Hematopoietic multipotent progenitor cell treated with erythropoietin and hydrocortisone succinate and interleukin-3 and kit ligand, for 6 days (in vitro differentiated cells): ENCODE measurements at regions not wholly inside any gene's neighbourhood (a gene's known extent, or its start where the extent isn't known, plus 50 kb on each side); places are given as distances from the start of the nearest gene placed in this dataset.

Experiments used
- DNase-seq: peaks from one replicate; pipeline ENCODE4 v3.0.0-alpha.2; 2015

GRCh38 chr14:49527221-49527620 is 59.0 kb downstream of the RPS29 start:
- DNase-seq: no peak

GRCh38 chr14:49526101-49526500 is 60.1 kb downstream of the RPS29 start:
- DNase-seq: no peak

- DNase-seq: no peak
Measured at GRCh38 chr14:49516286-49516685, 69.9 kb downstream of the RPS29 start.

- DNase-seq: no peak
Measured at GRCh38 chr14:49512571-49512970, 73.6 kb downstream of the RPS29 start.

- no peak for DNase-seq
Measured at GRCh38 chr14:49512147-49512551, 74.0 kb downstream of the RPS29 start.

- DNase-seq: no peak
Measured at GRCh38 chr14:49508124-49508523, 78.1 kb downstream of the RPS29 start.

- no peak for DNase-seq
Measured at GRCh38 chr14:49506650-49507049, 79.5 kb downstream of the RPS29 start.

GRCh38 chr14:49505041-49505766 is 81.0 kb downstream of the RPS29 start:
- DNase-seq: no peak

GRCh38 chr14:49497725-49498348 is 88.3 kb downstream of the RPS29 start:
- peak; percentile 92 for DNase-seq

- no peak for DNase-seq
Measured at GRCh38 chr14:49497267-49497666, 88.9 kb downstream of the RPS29 start.

GRCh38 chr14:49494836-49495235 is 91.3 kb downstream of the RPS29 start:
- no peak for DNase-seq

GRCh38 chr14:49493557-49493956 is 92.6 kb downstream of the RPS29 start:
- DNase-seq: peak; percentile 31

GRCh38 chr14:49492151-49492550 is 94.0 kb downstream of the RPS29 start:
- no peak for DNase-seq

GRCh38 chr14:49489341-49489740 is 96.8 kb downstream of the RPS29 start:
- no peak for DNase-seq

GRCh38 chr14:49487238-49487637 is 98.9 kb downstream of the RPS29 start:
- peak; percentile 29 for DNase-seq

- DNase-seq: no peak
Measured at GRCh38 chr14:49485290-49485689, 100.9 kb downstream of the RPS29 start.

GRCh38 chr14:49484180-49484579 is 102.0 kb downstream of the RPS29 start:
- DNase-seq: no peak

- no peak for DNase-seq
Measured at GRCh38 chr14:49483268-49483667, 102.9 kb downstream of the RPS29 start.

- no peak for DNase-seq
Measured at GRCh38 chr14:49480979-49481498, 105.1 kb downstream of the RPS29 start.

GRCh38 chr14:49480053-49480760 is 106.0 kb downstream of the RPS29 start:
- DNase-seq: no peak

- DNase-seq: no peak
Measured at GRCh38 chr14:49479432-49479831, 106.7 kb downstream of the RPS29 start.

- no peak for DNase-seq
Measured at GRCh38 chr14:49478784-49479183, 107.4 kb downstream of the RPS29 start.

- no peak for DNase-seq
Measured at GRCh38 chr14:49467091-49467490, 119.1 kb downstream of the RPS29 start.

GRCh38 chr14:49464885-49465284 is 121.3 kb downstream of the RPS29 start:
- DNase-seq: peak; percentile 37
